A549 (cell line): ENCODE measurements at regions not wholly inside any gene's neighbourhood (a gene's known extent, or its start where the extent isn't known, plus 50 kb on each side); places are given as distances from the start of the nearest gene placed in this dataset.
"Not testable (repeated sequence)": the region's sequence is repeated elsewhere in the genome, so short reads cannot be mapped to it uniquely, and the experiment has no call there.

ENCODE experiments used
- CBX2 ChIP-seq: fragments of 200-600 bp; sonication (generic); IDR thresholded peaks from 2 replicates; pipeline ENCODE4 v1.6.1; 2016; ENCODE audit warnings: low read depth, mild to moderate bottlenecking, borderline replicate concordance
- CTCF ChIP-seq: fragments of >200 bp; sonication (Bioruptor Twin); formaldehyde crosslinking; IDR thresholded peaks from 3 replicates; pipeline ENCODE4 v1.5.1; 2016
- RFX5 ChIP-seq: fragments of 450-650 bp; IDR thresholded peaks from 2 replicates; pipeline ENCODE4 v1.7.1; 2014; ENCODE audit warnings: antibody characterized with exemption, mild to moderate bottlenecking, moderate library complexity
- USF2 ChIP-seq: fragments of 450-650 bp; IDR thresholded peaks from 2 replicates; pipeline ENCODE4 v1.6.1; 2014; ENCODE audit warnings: antibody characterized with exemption

GRCh38 chr1:181954178-181954577, 107.3 kb downstream of the ZNF648 start:
- not testable (repeated sequence) for TF ChIP-seq CTCF, CBX2, RFX5, USF2
